GM23248 (cell line): ENCODE measurements at regions not wholly inside any gene's neighbourhood (a gene's known extent, or its start where the extent isn't known, plus 50 kb on each side); places are given as distances from the start of the nearest gene placed in this dataset.

Experiments
- EZH2 ChIP-seq: fragments of 200-600 bp; sonication (generic); IDR thresholded peaks from 2 replicates; pipeline ENCODE4 v1.6.1; 2018; ENCODE audit warnings: antibody characterized with exemption, mild to moderate bottlenecking; ENCODE audit not compliant: insufficient read depth, poor library complexity, severe bottlenecking
- EZH2phosphoT487 ChIP-seq: fragments of 200-600 bp; sonication (generic); IDR thresholded peaks from 2 replicates; pipeline ENCODE4 v1.6.1; 2018; ENCODE audit warnings: antibody characterized with exemption, moderate library complexity, mild to moderate bottlenecking, low read depth; ENCODE audit not compliant: insufficient read depth

DNA sequence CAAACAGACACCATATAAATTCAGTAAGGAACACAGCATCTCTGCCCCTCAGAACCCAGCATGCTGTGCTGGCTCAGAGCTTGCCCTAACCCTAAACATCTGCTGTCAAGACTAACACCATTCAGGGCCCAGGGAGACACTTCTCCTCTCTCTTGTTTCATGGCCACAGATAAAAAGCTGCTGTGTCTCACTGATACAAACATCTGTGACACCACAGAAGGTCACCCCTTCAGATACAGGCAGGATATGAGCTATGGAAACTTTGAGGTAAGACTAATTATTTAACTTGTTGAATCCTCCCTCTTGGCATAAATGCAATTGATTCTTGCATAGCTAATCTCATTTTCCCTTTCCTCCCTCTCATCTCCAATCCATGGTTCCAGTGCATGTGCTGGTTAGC is 61.6 kb upstream of the GPR12 start:
- TF ChIP-seq EZH2 = no peak
- no peak for TF ChIP-seq EZH2phosphoT487
